GM18861 (cell line): ENCODE measurements at regions not wholly inside any gene's neighbourhood (a gene's known extent, or its start where the extent isn't known, plus 50 kb on each side); places are given as distances from the start of the nearest gene placed in this dataset.

Experiments used
- ATAC-seq: cut with Tn5 transposase; IDR thresholded peaks from one replicate; pipeline ENCODE4 v1.9.1; 2021; ENCODE audit not compliant: unreplicated experiment

GRCh38 chr4:14284578-14284977 lies 657.1 kb upstream of the BOD1L1 start:
- no peak for ATAC-seq

- no peak for ATAC-seq
Observed at GRCh38 chr4:14289708-14290107, 662.2 kb upstream of the BOD1L1 start.

GRCh38 chr4:14293582-14293981 lies 666.1 kb upstream of the BOD1L1 start:
- no peak for ATAC-seq

GRCh38 chr4:14294611-14295010 lies 667.1 kb upstream of the BOD1L1 start:
- no peak for ATAC-seq

GRCh38 chr4:14299166-14299565 lies 671.6 kb upstream of the BOD1L1 start:
- ATAC-seq, result no peak

- no peak for ATAC-seq
Observed at GRCh38 chr4:14302021-14302420, 674.5 kb upstream of the BOD1L1 start.

- no peak for ATAC-seq
Observed at GRCh38 chr4:14303856-14304255, 676.3 kb upstream of the BOD1L1 start.

GRCh38 chr4:14308229-14308651 lies 680.7 kb upstream of the BOD1L1 start:
- no peak for ATAC-seq

GRCh38 chr4:14309431-14309830 lies 681.9 kb upstream of the BOD1L1 start:
- ATAC-seq, result no peak

GRCh38 chr4:14313757-14314156 lies 686.2 kb upstream of the BOD1L1 start:
- ATAC-seq, result no peak

GRCh38 chr4:14315129-14315528 lies 687.2 kb upstream of the CPEB2 start:
- ATAC-seq, result no peak

GRCh38 chr4:14317351-14317750 lies 684.9 kb upstream of the CPEB2 start:
- ATAC-seq, result no peak

- no peak for ATAC-seq
Observed at GRCh38 chr4:14318671-14319070, 683.6 kb upstream of the CPEB2 start.

GRCh38 chr4:14321723-14322122 lies 680.6 kb upstream of the CPEB2 start:
- no peak for ATAC-seq

- no peak for ATAC-seq
Observed at GRCh38 chr4:14323191-14323590, 679.1 kb upstream of the CPEB2 start.

GRCh38 chr4:14329228-14329627 lies 673.1 kb upstream of the CPEB2 start:
- ATAC-seq, result no peak

- ATAC-seq, result no peak
Observed at GRCh38 chr4:14333616-14334015, 668.7 kb upstream of the CPEB2 start.

GRCh38 chr4:14334166-14334565 lies 668.1 kb upstream of the CPEB2 start:
- ATAC-seq, result no peak

GRCh38 chr4:14335872-14336271 lies 666.4 kb upstream of the CPEB2 start:
- ATAC-seq, result no peak

- ATAC-seq, result no peak
Observed at GRCh38 chr4:14336656-14337055, 665.6 kb upstream of the CPEB2 start.

- ATAC-seq, result no peak
Observed at GRCh38 chr4:14337892-14338584, 664.2 kb upstream of the CPEB2 start.

GRCh38 chr4:14338585-14339265 lies 663.6 kb upstream of the CPEB2 start:
- no peak for ATAC-seq

- no peak for ATAC-seq
Observed at GRCh38 chr4:14339715-14340114, 662.6 kb upstream of the CPEB2 start.
